ENCODE measurements at regions not wholly inside any gene's neighbourhood (a gene's known extent, or its start where the extent isn't known, plus 50 kb on each side); places are given as distances from the start of the nearest gene placed in this dataset.
"Not testable (repeated sequence)": the region's sequence is repeated elsewhere in the genome, so short reads cannot be mapped to it uniquely, and the experiment has no call there.

DNA sequence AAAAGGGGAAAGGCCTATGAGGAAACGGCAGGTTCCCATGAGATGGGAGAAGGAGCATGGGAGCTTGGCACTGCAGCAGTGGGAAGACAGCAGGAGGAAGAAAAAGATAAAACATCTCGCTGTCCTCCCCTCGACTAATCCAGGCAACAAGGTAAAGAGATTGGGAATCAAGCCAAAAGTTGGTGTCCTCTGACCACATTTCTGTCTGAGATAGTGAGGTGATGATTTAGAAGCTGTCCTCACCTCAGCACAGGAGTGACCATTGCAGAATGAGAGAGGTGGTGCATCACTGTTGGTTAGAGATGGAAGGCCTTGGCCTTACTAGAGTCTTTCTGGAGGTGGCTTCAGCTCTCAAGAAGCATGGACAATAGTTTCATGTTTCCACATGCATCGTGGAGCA, 226.6 kb upstream of the CCDC54 start:
- DNase-seq (ENCODE audit: low spot score): no peak

DNA sequence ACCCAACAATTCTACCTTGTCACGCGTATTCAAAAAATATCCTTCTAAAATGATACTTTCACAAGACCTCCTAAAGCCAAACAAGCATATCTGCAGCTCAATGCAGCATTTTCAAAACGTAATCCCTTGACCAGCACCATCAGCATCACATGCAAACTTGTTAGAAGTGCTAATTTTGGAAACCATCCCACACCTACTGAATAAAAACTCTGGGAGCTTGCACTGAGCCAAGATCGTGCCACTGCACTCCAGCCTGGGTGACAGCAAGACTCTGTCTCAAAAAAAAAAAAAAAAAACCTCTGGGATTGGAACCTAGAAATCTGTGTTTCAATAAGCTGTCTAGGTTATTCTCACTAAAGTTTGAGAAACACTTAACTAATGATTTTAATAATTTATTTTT, 223.3 kb upstream of the CCDC54 start:
- DNase-seq (ENCODE audit: low spot score): no peak

DNA sequence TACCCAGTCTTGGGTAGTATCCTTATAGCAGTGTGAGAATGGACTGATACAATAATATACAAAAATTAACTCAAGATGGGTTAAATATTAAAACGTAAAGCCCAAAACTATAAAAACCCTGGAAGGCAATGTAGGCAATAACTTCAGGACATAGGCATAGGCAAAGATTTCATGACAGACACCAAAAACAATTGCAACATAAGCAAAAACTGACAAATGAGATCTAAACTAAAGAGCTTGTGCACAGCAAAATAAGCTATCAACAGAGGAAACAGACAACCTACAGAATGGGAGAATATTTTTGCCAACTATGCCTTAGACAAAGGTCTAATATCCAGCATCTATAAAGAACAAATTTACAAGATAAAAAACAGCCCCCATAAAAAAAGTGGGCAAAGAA, 204.8 kb upstream of the CCDC54 start:
- no peak for DNase-seq (ENCODE audit: low spot score)

DNA sequence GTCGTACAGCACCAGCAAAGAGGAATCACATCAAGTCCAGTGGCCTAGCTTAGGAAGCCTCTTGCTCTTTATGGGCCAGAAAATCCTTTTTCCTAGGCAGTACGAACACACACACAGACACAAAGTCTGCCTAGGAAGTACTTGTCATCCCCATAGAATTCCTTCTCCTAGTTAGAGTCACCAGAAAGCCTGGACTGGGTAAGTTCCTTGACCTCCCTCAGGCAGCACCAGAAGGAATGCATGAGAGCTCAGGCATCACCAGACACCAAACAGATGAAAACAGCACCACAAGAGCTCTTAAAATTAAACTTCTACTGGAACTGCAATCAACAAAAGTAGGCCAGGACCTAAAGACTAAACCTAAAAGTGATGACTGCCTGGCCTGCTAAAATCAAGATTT, 192.9 kb upstream of the CCDC54 start:
- DNase-seq (ENCODE audit: low spot score): no peak

DNA sequence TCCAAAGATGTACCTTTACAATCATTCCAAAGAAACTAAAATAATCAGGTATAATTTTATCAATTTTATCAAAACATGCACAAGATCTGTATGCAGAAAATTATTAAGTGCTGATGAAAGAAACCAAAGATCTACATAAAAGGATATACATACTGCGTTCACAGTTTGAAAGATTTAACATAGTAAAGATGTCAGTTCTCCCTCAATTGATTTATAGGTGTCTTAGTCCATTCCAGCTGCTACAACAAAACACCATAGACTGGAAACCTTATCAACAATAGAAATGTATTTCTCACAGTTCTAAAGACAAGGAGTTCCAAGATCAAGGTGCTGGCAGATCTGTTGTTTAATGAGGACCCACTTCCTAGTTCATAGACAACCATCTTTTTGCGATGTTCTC, 189.0 kb upstream of the CCDC54 start:
- no peak for DNase-seq (ENCODE audit: low spot score)

DNA sequence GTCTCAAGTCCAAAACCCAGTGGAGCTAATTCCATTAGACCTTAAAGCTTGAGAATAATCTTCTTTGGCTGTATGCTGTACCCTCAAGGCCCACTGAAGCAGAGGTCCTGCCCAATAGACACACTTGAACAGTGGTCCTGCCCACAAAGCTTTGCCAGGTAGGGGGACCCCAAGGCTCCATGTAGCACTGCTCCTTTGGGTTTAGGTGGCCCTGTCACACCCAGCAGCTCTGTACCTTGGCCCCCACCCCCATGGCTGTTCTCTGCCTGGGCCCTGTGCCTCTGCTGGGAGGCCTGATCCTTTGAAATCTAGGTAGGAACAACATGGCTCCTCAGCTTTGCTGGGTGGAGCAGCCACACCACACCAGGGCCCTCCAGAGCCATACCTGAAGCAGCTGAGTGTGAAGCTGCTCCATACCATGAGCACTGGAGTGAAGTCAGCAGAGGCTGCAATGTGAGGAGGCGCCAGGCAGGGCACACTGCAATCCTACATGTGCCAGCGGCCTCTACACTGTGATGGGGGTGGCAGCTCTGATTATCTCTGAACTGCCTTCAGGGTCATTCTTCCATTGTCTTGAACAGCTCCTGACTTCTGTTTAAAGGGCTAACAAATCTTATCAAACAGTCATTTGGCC, 188.0 kb upstream of the CCDC54 start:
- no peak for DNase-seq (ENCODE audit: low spot score)

DNA sequence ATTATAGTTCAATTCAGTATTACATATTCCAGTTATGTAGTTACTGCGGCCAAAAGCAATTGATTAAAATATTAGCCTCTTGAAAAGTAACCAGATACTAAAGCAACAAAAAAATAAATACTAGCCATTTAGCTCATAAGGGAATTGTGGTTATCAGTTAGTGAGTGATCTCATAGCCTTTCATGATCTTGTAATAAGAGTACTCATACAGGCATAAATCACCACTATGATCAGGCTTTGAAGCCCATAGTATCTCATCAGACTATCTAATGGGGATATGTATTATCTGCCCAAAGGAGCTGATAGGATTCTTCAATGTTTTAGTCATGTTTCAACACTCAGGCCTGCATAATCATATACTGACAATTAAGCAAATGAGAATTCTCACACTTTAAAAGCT, 184.1 kb upstream of the CCDC54 start:
- DNase-seq (ENCODE audit: low spot score): no peak

DNA sequence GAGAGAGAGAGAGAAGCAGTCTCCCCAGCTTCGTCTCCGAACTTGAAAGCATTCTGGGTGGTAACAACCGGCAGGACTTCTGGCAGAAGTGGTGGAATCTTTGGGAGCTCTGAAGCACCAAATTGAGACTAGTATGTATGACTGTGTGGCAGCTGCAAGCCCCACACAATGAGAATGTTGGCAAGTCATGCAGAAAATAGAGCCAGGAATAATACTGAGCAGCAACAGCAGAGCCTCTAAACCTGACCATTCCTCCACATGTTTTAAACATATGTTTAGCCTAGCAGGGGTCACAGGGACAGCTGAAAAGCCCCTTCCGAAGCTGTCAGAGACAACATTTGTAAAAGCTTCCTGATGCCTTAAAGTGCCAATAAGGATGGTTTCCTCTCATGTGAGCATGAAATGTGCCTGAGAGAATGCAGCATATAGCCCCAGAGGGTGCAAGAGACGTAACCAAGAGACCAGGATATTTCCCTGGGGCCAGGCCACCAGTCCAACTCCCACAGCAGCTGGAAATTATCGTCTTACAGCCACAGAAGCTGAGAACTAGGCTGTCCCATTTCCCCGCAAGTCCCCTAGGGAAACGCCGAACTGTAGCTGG, 178.6 kb upstream of the CCDC54 start:
- DNase-seq (ENCODE audit: low spot score): peak; percentile 74

DNA sequence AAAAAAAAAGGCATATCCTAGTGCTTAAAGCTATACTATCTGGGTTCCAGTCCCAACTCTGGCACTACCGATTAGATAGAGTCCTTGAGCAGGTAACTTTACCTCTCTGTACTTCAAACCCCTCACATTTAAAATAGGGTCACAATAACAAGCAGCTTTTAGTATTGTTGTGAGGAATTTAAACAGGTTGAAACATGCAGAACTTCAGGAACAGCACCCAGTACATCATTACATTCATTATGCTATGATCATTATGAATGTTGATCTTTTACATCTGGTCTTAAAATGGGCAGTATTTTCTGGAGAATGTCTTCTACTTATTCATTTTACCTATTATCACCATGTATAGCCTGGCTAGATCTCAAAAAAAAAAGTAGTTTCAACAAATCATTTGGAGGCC, 176.1 kb upstream of the CCDC54 start:
- no peak for DNase-seq (ENCODE audit: low spot score)

DNA sequence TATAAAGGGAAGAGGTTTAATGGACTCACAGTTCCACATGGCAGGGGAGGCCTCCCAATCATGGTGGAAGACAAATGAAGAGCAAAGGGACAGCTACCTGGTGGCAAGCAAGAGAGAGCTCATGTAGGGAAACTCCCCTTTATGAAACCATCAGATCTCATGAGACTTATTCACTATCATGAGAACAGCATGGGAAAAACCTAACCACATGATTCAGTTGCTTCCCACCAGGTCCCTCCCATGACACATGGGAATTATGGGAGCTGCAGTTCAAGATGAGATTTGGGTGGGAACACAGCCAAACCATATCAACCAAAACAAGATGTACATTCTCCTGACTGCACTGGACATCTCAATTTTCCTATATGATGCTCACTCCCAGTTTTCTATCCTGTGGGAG, 174.4 kb upstream of the CCDC54 start:
- not testable (repeated sequence) for DNase-seq (ENCODE audit: low spot score)

DNA sequence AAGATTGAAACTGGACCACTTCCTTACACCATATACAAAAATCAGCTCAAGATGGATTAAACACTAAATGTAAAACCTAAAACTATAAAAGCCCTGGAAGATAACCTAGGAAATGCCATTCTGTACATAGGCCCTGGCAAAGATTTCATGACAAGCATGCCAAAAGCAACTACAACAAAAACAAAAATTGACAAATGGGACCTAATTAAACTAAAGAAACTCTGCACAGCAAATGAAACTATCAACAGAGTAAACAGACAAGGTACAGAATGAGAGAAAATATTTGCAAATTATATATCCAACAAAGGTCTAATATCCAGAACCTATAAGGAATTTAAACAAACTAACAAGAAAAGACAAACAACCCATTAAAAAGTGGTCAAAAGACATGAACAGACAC, 173.1 kb upstream of the CCDC54 start:
- DNase-seq (ENCODE audit: low spot score): no peak

DNA sequence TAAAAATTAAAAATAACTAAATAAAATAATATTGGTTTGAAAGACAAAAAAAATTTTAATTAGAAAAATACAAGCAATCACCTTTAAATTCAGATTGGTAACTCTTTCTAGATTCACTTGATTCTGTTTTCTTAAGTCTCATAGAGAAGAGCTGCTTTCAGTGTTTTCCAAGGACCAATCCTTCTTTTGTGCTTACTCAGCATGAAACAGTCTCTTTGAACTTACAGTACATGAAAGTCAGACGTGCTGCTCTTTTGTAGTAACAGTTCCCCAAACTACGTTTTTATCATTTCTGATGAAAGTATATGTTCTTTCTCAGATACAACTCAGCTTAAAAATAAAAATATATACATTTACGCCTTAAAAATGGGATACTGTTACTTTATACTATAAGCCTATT, 171.9 kb upstream of the CCDC54 start:
- DNase-seq (ENCODE audit: low spot score): no peak

DNA sequence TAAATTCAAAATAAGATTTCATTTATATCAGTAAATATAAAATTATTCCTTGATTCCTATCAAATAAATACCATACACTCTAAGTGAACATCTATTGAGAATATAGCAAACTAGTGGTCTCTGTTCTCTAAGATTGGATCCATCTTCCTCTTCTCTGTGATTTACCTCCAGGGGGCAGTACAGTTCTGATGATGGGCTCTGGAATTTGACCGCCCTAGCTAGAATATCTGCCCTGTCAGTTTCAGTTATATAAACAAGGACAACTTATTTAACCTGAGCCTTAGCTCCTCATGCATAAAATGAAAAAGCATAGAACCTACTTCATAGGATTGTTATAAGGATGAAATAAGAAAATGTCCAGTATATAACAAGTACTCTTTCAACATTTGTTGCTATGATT, 171.1 kb upstream of the CCDC54 start:
- DNase-seq (ENCODE audit: low spot score): no peak

DNA sequence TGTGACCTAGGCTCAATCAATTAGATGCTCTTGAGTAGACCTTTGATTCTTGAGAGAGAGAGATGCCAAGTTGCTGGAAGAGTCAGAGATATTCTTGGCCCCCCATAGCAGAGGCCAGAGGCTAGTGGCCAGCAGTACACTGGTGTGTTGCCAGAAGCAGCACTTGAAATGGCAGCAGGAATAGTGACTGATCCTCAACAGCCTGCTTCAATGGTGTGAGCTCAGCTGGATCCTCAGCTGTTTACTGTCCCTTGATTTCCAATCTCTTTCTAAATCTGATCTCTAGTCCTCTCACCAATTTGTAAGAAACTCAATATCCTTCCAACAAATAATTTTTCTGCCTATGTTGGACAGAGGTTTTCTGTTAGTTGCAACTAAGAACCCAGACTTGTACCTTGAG, 170.3 kb upstream of the CCDC54 start:
- no peak for DNase-seq (ENCODE audit: low spot score)

DNA sequence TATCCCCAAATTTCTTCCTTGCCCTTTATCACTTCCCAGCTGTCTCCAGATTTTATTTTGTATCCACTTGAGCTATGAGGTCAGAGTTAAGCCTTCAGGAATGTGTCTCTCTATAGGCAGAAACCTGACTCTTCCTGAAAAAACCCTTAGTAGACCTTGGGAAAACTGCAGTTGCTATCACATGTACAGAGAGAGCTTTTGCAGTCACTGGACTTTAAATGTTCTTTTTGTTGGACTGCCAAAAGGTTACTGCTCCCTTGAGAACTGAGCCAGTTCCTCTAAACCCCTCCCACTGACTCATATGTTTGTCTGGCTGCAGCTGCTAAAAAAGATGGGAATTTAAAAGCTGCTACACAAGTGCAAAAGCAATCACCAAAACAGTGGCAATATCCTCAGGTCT, 169.1 kb upstream of the CCDC54 start:
- DNase-seq (ENCODE audit: low spot score): no peak

DNA sequence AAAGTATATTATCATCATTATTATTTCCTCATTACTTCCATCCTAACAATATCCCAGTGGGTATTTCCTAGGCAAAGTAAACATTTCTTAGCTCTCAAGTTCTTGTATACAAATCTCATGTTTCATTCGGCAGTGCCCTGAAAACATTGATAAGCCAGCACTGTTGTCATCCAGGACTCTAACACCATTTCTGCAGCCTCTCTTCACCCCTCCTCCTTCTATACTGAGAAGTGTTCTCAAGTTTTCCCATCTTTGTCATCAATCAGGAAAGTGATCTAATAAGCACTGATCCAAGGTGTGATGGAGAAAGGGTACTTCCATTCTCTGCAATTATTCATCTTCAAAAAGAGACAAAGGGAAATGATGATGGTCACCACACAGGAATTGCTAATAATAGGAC, 168.4 kb upstream of the CCDC54 start:
- no peak for DNase-seq (ENCODE audit: low spot score)

DNA sequence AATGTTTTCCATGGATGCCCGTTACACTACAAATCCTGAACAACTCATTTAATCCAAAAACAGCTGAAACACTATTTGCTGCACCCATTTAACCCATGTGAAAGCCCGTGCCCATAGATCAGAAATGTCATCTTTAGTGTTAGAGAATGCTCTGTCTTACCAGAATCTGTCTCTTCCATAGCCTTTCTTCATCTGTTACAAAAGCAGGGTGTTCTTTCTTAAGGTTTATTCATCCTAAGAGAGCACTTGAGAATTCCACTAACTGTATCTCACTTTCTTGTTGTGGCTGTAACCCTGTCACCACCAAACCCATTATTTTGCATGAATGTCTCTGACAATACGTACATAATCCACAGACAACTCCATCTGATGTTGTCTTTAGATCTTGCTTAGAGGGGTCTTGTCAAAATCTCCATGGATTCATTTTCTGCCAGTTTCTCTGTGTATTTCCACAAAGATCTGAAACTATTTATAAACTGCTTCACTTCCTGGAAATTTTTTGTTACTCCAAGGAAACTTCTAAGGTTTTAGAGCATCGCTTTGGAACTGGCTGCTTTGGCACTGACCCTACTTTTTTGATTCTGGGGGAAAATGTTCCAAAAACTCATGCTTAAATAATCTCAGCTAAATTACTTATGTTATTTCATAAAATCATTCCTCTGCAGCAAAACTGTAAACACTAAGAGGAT, 167.8 kb upstream of the CCDC54 start:
- DNase-seq (ENCODE audit: low spot score): no peak

DNA sequence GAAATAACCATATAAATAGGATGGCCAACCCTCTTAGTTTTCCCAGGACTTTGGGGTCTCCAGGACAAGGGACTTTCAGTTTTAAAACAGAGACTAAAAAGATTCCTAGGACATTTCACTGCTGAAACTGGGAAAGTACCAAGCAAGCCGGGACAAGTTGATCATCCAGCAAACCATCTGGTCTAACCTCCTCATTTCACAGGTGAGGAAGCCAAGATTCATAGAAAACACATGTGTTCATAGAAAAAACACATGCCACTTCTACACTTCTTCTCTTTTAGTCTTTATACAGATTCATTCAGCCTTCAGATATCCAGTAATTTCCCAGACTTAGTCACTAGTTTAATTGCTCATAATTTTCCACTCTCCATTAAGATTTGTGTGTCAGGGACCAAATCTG, 165.6 kb upstream of the CCDC54 start:
- no peak for DNase-seq (ENCODE audit: low spot score)

DNA sequence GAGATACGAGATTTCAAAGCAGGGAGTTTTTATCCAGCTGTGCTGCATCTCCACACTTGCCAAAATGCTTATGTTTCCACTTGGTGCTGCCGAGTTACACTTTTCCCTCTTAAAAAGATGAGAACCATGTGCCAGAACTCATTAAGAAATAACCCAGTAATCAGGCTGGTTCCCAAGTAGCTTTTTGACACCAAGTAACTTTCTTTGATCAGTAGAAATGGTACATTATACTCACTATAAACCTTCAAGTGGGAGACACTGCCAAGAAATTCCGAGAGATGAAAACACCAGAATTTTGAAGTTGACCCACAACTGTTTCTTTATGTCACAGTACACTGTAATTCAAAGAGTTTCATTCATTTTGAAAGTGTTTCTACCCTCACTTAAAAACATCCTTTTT, 164.6 kb upstream of the CCDC54 start:
- DNase-seq (ENCODE audit: low spot score): no peak

DNA sequence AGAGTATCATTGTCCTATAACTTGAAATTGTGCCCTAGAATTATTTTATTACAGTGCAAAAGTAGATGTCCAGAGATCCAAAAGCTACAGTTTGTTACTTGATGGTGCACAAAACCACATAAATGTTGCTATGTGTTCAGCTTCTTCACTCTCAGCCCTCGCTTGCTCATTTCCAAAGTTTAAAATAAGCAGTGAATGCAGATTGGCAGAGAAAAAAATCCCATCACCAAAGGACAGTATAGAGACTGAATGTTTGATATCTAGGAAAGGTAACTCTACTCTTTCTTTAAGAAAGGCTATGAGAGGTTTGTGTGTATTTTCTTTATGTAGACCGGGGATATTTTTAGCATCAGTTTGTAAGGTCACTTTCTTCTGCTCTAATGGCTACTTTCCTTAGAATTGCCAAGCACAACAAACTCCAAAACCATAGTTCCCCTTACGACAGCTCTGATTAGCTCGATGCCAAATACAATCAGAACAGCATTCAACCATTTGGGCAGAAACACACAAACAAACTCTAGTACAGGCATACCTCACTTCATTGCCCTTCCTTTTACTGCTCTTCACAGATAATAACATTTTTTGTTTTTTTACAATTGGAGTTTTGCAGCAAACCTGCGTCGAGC, 164.1 kb upstream of the CCDC54 start:
- DNase-seq (ENCODE audit: low spot score): no peak

DNA sequence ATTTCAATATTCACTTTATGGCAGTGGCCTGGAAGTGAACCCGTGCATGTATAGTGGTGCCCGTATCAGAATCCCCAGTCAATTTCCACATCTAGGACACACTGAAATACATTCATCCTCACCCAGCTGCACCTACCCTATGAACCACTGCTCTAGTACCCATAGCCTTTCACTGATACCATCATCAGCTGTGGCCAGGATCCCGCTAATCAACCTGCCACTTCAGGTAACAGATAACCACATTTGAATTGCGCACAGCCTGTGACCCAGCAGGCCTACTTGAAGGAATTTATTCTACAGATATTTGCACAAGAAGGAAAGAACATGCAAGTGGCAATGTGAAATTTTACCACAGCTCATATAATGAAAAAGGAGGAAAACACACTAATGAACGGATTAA, 161.0 kb upstream of the CCDC54 start:
- DNase-seq (ENCODE audit: low spot score): no peak

DNA sequence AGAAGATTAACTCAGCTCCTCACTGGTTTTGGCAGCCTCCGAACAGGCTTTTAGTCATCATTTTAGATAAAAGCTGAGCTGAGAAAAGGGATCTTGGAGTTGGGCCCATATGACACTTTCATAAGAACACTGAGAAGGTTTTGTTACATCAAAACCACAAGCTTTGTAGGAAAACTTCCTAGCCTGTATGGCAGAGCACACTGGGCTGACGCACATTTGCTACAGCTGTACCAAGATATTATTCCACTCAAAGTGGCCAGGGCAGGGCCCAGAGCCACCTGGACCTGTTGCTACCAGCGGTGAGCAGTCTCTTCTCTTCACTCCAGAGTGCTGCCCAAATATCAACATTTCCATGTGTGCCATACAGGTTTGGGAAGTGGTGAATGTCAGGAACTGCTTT, 160.5 kb upstream of the CCDC54 start:
- DNase-seq (ENCODE audit: low spot score): no peak

DNA sequence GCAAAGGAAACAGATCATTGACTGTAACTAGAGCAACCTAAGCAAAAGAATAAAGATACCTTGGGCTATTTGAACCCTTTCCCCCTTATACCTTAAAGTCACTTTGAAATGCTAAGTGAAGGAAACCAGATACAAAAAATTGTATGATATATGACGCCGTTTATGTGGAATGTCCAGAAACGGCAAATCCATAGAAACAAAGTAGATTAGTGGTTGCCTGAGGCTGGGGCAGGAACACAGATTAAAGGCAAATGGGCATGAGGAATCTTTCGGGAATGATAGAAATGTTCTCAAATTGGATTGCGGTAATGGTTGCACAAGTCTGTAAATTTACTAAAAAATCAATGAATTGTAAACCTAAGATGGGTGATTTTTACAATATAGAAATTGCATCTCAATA, 160.1 kb upstream of the CCDC54 start:
- DNase-seq (ENCODE audit: low spot score): no peak
